ENCODE measurements at regions not wholly inside any gene's neighbourhood (a gene's known extent, or its start where the extent isn't known, plus 50 kb on each side); places are given as distances from the start of the nearest gene placed in this dataset.

GRCh38 chr12:24546084-24546483 lies 402.8 kb downstream of the BCAT1 start:
- TF ChIP-seq SRSF3 (IDR thresholded peaks at IDR 0.05; ENCODE audit: insufficient read depth, low read length) (no peak), C11orf30 (IDR thresholded peaks at IDR 0.05; ENCODE audit: low read depth) (peak; percentile 21; the same call in 1 of the 2 replicates), CHD4 (IDR thresholded peaks at IDR 0.05; ENCODE audit: insufficient read depth, insufficient replicate concordance, low read depth, low read length, poor library complexity, severe bottlenecking) (no peak), ZNF316 (IDR thresholded peaks at IDR 0.05) (peak; percentile 56)
- ChIA-PET CTCF (ENCODE audit: low intra/inter-chr PET ratio) (no interaction called here), POLR2A (interaction anchor here (0.9 kb wide), 1 partner anchor 12 kb away, joined by 3 read pairs; no protein-coding TSS in a partner anchor)
- BruUV-seq (replicated peaks), result no TSS peak
- H3K9me1 ChIP-seq (ENCODE audit: control insufficient read depth, insufficient read depth, low read length), result no peaks in the 10 kb centered on the region
- ATAC-seq (no peak), DNase-seq (ENCODE audit: extremely low read depth in 1 of 4, low spot score in 3 of 4) (no peak), FAIRE-seq (no peak)
- WGBS (ENCODE audit: insufficient coverage, low coverage, missing lambda C conversion rate), result 3% methylated on average over 2 of the region's 2 CpGs
- no peak overlapping the region for H3K4me2 ChIP-seq (ENCODE audit: insufficient read depth, low read length)
- H3K4me1 ChIP-seq (replicated peaks in 1 of 2; ENCODE audit: control insufficient read depth in 2 of 2, insufficient read depth in 2 of 2, low read length in 2 of 2), result no peaks in the 10 kb centered on the region
- H3K4me3 ChIP-seq, result no peak overlapping the region
- no peaks in the 10 kb centered on the region for H3K36me3 ChIP-seq (ENCODE audit: control insufficient read depth, insufficient read depth, low read length)
- peaks cover 2 to 5% of the 10 kb centered on the region in 2 experiments; a peak in 2 of 5 replicates for H3K27me3 ChIP-seq (ENCODE audit: control insufficient read depth in 2 of 2, insufficient read depth in 2 of 2, low read length in 2 of 2)
- H3K27ac ChIP-seq (ENCODE audit: extremely low read depth, low read depth, low read length), result no peak overlapping the region
- intact Hi-C loops (cut with micrococcal nuclease) (no loop called here), in situ Hi-C loops (cut with MboI) (no loop called here)
- H3K9me3 ChIP-seq (replicated peaks; ENCODE audit: control insufficient read depth, insufficient read depth, low read depth, low read length), result no peaks in the 10 kb centered on the region
- no peaks in the 10 kb centered on the region for H3K79me2 ChIP-seq (ENCODE audit: control insufficient read depth, insufficient read depth, low read length)
- H3K9ac ChIP-seq (ENCODE audit: insufficient read depth in 1 of 2, low read depth in 2 of 2, low read length in 2 of 2), result no peak overlapping the region
- H4K20me1 ChIP-seq (replicated peaks; ENCODE audit: control insufficient read depth, insufficient read depth, low read length), result no peaks in the 10 kb centered on the region
- no peak overlapping the region for H2AFZ ChIP-seq (ENCODE audit: low read depth, low read length)

DNA sequence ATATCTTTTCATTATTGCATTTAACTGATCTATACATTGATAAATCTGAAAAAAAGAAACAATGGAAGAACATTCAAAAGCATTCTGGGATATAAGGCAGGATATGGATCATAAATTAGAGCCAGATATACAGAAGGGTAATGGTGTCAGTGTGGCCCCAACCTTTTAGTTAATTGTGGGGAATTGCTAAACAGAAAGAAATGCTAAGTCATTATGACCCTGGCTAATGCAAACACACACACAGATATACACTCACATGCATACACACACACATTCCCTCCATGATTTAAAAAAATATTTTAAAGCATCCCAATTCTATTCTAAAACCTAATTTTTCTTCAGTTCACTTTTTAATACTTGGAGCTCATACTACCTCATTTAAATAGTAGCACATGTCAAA lies 404.5 kb downstream of the BCAT1 start:
- Histone ChIP-seq H3K4me1 (replicated peaks in 1 of 2; ENCODE audit: control insufficient read depth in 2 of 2, insufficient read depth in 2 of 2, low read length in 2 of 2) (no peaks in the 10 kb centered on the region), H2AFZ (ENCODE audit: low read depth, low read length) (no peak overlapping the region), H3K27me3 (ENCODE audit: control insufficient read depth in 2 of 2, insufficient read depth in 2 of 2, low read length in 2 of 2) (peaks cover 2 to 5% of the 10 kb centered on the region in 2 experiments; a peak in 2 of 5 replicates), H3K36me3 (ENCODE audit: control insufficient read depth, insufficient read depth, low read length) (no peaks in the 10 kb centered on the region), H3K9me3 (replicated peaks; ENCODE audit: control insufficient read depth, insufficient read depth, low read depth, low read length) (no peaks in the 10 kb centered on the region), H3K4me3 (no peak overlapping the region), H3K27ac (ENCODE audit: extremely low read depth, low read depth, low read length) (no peak overlapping the region), H4K20me1 (replicated peaks; ENCODE audit: control insufficient read depth, insufficient read depth, low read length) (no peaks in the 10 kb centered on the region), H3K79me2 (ENCODE audit: control insufficient read depth, insufficient read depth, low read length) (no peaks in the 10 kb centered on the region), H3K9me1 (ENCODE audit: control insufficient read depth, insufficient read depth, low read length) (no peaks in the 10 kb centered on the region), H3K4me2 (ENCODE audit: insufficient read depth, low read length) (no peak overlapping the region), H3K9ac (ENCODE audit: insufficient read depth in 1 of 2, low read depth in 2 of 2, low read length in 2 of 2) (no peak overlapping the region)
- ATAC-seq (no peak), DNase-seq (ENCODE audit: extremely low read depth in 1 of 4, low spot score in 3 of 4) (no peak), FAIRE-seq (no peak)
- TF ChIP-seq BDP1 (IDR thresholded peaks at IDR 0.05; ENCODE audit: insufficient read depth, insufficient read length) (no peak), PHF8 (IDR thresholded peaks at IDR 0.05; ENCODE audit: borderline replicate concordance, low read length) (no peak), HNRNPLL (IDR thresholded peaks at IDR 0.05; ENCODE audit: low read depth, low read length, poor library complexity, severe bottlenecking) (no peak), NFE2 (IDR thresholded peaks at IDR 0.05; ENCODE audit: low read depth) (peak; percentile 41; the same call in 1 of the 2 replicates), CC2D1A (IDR thresholded peaks at IDR 0.05) (no peak)
- BruUV-seq (replicated peaks), result no TSS peak
- in situ Hi-C loops (cut with MboI) (no loop called here), intact Hi-C loops (cut with micrococcal nuclease) (no loop called here)
- POLR2A ChIA-PET, result no interaction called here
- CTCF ChIA-PET (ENCODE audit: low intra/inter-chr PET ratio), result no interaction called here
